ENCODE measurements at regions not wholly inside any gene's neighbourhood (a gene's known extent, or its start where the extent isn't known, plus 50 kb on each side); places are given as distances from the start of the nearest gene placed in this dataset.

DNA sequence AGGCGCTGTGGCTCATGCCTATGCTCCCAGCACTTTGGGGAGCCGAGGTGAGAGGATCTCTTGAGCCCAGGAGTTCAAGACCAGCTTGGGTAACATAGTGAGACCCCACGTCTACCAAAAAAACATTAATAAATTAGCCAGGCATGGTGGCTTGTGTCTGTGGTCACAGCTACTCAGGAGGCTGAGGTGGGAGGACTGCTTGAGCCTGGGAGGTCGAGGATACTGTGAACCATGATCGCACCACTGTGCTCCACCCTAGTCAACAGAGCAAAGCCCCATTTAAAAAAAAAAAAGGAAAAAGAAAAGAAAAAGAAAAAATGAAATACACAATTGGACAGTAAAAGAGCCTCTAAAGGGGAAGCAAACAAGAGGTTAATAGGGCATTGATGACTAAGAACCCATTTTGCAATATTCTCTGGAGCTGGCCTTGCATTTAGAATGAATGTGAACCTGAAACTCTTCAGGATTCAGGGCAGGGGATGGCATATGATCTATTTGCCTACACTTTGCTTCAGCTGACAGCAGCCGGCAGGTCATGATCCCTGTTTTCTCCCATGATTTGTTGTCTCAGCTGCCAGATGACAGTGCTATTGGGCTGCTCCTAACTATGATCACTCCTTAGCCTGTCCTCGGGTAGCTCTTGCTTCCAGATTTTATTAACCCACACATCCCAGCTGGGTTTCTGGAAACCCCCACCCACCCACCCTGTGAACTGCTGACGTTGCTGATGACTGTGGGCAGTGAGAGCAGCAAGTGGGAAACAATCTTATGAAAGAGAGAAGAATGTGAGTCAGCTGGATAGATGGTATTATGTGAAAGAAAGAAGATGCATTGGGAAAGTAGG lies 83.8 kb upstream of the ELOVL5 start:
- no peak for DNase-seq
- Histone ChIP-seq H3K4me1 (ENCODE audit: insufficient read depth) (no peaks in the 10 kb centered on the region), H3K27ac (no peak overlapping the region), H3K36me3 (no peaks in the 10 kb centered on the region), H3K9me3 (no peaks in the 10 kb centered on the region), H3K4me3 (no peak overlapping the region), H3K27me3 (no peaks in the 10 kb centered on the region)
- TF ChIP-seq CTCF (IDR thresholded peaks at IDR 0.05) (no peak), POLR2A (IDR thresholded peaks at IDR 0.05) (no peak), EP300 (IDR thresholded peaks at IDR 0.05) (no peak)
- intact Hi-C loops (cut with DNase I): no loop called here
- 58 to 65% (median 63%) methylated on average over 8 of the region's 8 CpGs for WGBS, 3 donors

GRCh38 chr6:53431704-53432103 lies 83.0 kb upstream of the ELOVL5 start:
- H3K36me3 ChIP-seq: no peaks in the 10 kb centered on the region
- H3K27me3 ChIP-seq: no peaks in the 10 kb centered on the region
- intact Hi-C loops (cut with DNase I): no loop called here
- no peak for DNase-seq
- TF ChIP-seq POLR2A (IDR thresholded peaks at IDR 0.05) (no peak), CTCF (IDR thresholded peaks at IDR 0.05) (no peak), EP300 (IDR thresholded peaks at IDR 0.05) (no peak)
- H3K27ac ChIP-seq: no peak overlapping the region
- 86 to 93% (median 93%) methylated on average over 4 of the region's 4 CpGs for WGBS, 3 donors
- no peaks in the 10 kb centered on the region for H3K4me1 ChIP-seq (ENCODE audit: insufficient read depth)
- no peak overlapping the region for H3K4me3 ChIP-seq
- H3K9me3 ChIP-seq: no peaks in the 10 kb centered on the region

- TF ChIP-seq POLR2A (IDR thresholded peaks at IDR 0.05) (no peak), CTCF (IDR thresholded peaks at IDR 0.05) (no peak)
Measured at GRCh38 chr6:53429401-53429800, 80.7 kb upstream of the ELOVL5 start.

GRCh38 chr6:53428886-53429285 lies 80.1 kb upstream of the ELOVL5 start:
- TF ChIP-seq POLR2A (IDR thresholded peaks at IDR 0.05) (no peak), CTCF (IDR thresholded peaks at IDR 0.05) (no peak), EP300 (IDR thresholded peaks at IDR 0.05) (no peak)
- H3K9me3 ChIP-seq: no peaks in the 10 kb centered on the region
- H3K4me1 ChIP-seq (ENCODE audit: insufficient read depth): no peaks in the 10 kb centered on the region
- H3K4me3 ChIP-seq: no peak overlapping the region
- no peak for DNase-seq
- 60 to 68% (median 68%) methylated on average over 1 of the region's 1 CpG for WGBS, 3 donors
- intact Hi-C loops (cut with DNase I): no loop called here
- H3K27ac ChIP-seq: no peak overlapping the region
- no peaks in the 10 kb centered on the region for H3K36me3 ChIP-seq
- H3K27me3 ChIP-seq: no peaks in the 10 kb centered on the region

More at GRCh38 chr6:53429401-53429800, 80.7 kb upstream of the ELOVL5 start:
- intact Hi-C loops (cut with DNase I): no loop called here
- H3K4me1 ChIP-seq (ENCODE audit: insufficient read depth): no peaks in the 10 kb centered on the region
- no peak overlapping the region for H3K4me3 ChIP-seq
- no peaks in the 10 kb centered on the region for H3K9me3 ChIP-seq
- no peak overlapping the region for H3K27ac ChIP-seq
- DNase-seq: no peak
- no peaks in the 10 kb centered on the region for H3K27me3 ChIP-seq
- no peaks in the 10 kb centered on the region for H3K36me3 ChIP-seq
